Retinal pigment epithelial cell (primary cell): ENCODE measurements at regions not wholly inside any gene's neighbourhood (a gene's known extent, or its start where the extent isn't known, plus 50 kb on each side); places are given as distances from the start of the nearest gene placed in this dataset.

Experiments
- DNase-seq: peaks from one replicate; pipeline ENCODE4 v3.0.0-alpha.2; 2010; ENCODE audit warnings: low read depth
- H3K4me3 ChIP-seq: 2 replicates; pipeline ENCODE4 v1.5.1; 2011; ENCODE audit warnings: mild to moderate bottlenecking, low read length, control low read depth, moderate library complexity
- CTCF ChIP-seq: conservative IDR thresholded peaks from 2 replicates; pipeline ENCODE4 v1.5.1; 2011; ENCODE audit warnings: low read depth, low read length, control low read depth, inconsistent platforms

DNA sequence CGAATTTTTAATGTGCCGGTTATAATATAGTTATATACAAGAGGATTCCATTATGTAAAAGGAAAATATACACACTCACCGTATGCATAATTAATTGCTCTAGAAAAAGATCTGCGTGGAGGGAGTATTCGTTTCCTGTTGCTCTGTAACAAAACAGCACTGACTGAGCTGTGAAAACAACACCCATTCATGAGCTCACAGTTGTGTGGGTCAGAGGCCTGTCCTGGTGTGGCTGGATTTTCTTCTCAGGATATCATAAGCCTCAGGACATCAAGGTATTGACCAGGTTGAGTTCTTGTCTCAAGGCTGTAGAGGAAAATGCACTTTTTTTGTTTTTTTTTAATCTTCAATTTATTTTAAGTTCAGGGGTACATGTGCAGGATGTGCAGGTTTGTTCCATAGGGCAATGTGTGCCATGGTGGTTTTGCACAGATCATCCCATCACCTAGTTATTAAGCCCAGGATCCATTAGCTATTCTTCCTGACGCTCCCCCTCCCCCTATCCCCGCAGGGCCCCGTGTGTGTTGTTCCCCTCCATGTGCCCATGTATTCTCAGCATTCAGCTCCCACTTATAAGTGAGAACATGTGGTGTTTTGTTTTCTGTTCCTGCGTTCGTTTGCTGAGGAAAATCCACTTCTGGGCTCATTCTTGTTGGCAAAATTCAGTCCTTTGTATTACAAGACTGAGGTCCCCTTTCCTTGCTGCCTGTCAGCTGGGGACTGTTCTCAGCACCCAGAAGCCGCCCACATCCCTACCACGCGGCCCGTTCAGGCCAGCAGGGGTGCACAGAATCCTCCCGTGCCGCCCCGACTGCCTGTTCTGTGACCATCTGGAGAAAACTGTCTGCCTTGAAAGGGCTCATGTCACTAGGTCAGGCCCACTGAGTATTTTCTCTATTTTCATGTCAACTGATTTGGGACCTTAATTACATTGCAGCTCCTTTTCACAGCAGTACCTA, 87.4 kb upstream of the ERRFI1 start:
- no peak overlapping the region for H3K4me3 ChIP-seq
- no peak for TF ChIP-seq CTCF
- DNase-seq = no peak

GRCh38 chr1:8112611-8113261, 86.6 kb upstream of the ERRFI1 start:
- TF ChIP-seq CTCF = no peak
- H3K4me3 ChIP-seq = no peak overlapping the region
- DNase-seq = no peak

DNA sequence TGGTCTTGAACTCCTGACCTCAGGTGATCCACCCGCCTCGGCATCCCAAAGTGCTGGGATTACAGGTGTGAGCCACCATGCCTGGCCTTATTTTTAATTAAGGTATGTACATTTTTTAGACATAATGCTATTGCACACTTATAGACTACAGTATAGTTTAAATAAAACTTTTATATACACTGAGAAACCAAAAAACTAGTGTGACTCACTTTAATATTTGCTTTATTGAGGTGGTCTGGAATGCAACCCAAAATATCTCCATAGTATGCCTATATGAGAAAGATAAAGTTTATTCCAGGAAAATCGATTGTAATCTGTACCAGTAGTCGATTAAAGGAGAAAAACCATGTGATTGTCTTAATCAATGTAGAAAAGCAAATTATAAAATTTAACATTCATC, 85.5 kb upstream of the ERRFI1 start:
- no peak overlapping the region for H3K4me3 ChIP-seq
- TF ChIP-seq CTCF = no peak
- DNase-seq = no peak

DNA sequence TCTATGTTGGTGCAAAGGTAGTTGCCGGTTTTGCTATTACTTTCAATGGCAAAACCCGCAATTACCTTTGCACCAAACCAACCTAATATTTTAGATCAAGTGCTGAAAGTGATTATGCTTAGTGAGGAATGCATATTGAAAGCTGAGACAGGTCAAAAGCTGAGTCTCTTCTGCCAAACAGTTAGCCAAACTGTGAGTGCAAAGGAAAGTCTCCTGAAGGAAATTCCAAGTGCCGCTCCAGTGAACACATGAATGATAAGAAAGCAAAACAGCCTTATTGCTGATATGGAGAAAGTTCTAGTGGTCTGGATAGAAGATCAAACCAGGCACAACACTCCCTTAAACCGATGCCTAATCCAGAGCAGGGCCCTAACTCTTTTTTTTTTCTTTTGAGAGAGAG, 83.1 kb upstream of the ERRFI1 start:
- no peak for TF ChIP-seq CTCF

GRCh38 chr1:8107897-8108296, 81.8 kb upstream of the ERRFI1 start:
- H3K4me3 ChIP-seq = no peak overlapping the region
- DNase-seq = no peak
- no peak for TF ChIP-seq CTCF

More for the DNA sequence above, 83.1 kb upstream of the ERRFI1 start:
- no peak for DNase-seq
- no peak overlapping the region for H3K4me3 ChIP-seq

- H3K4me3 ChIP-seq = no peak overlapping the region
- no peak for DNase-seq
Measured at GRCh38 chr1:8104278-8105236, 78.4 kb upstream of the ERRFI1 start.

More at GRCh38 chr1:8104278-8105236, 78.4 kb upstream of the ERRFI1 start:
- no peak for TF ChIP-seq CTCF
